DOHH2 (cell line): ENCODE measurements at regions not wholly inside any gene's neighbourhood (a gene's known extent, or its start where the extent isn't known, plus 50 kb on each side); places are given as distances from the start of the nearest gene placed in this dataset.

Experiments used
- H3F3A ChIP-seq: fragments of 200-600 bp; sonication (generic), shearing (Covaris generic); 2 replicates; pipeline ENCODE4 v1.6.0; 2016; ENCODE audit warnings: antibody characterized with exemption, mild to moderate bottlenecking; ENCODE audit not compliant: control insufficient read depth, insufficient read depth
- H3K27ac ChIP-seq: fragments of 200-600 bp; sonication (generic); 2 replicates; pipeline ENCODE4 v1.5.1; 2014; ENCODE audit warnings: low read depth, mild to moderate bottlenecking, low read length, moderate library complexity
- H3K27me3 ChIP-seq: fragments of 200-600 bp; sonication (generic); 2 replicates; pipeline ENCODE4 v1.6.1; 2014; ENCODE audit warnings: mild to moderate bottlenecking, low read length, mixed read lengths; ENCODE audit not compliant: control insufficient read depth
- H3K36me3 ChIP-seq: fragments of 200-600 bp; sonication (generic); 2 replicates; pipeline ENCODE4 v1.6.1; 2014; ENCODE audit warnings: mild to moderate bottlenecking, low read length, moderate library complexity, mixed read lengths; ENCODE audit not compliant: control insufficient read depth
- H3K4me1 ChIP-seq: fragments of 200-600 bp; sonication (generic); 2 replicates; pipeline ENCODE4 v1.6.1; 2014; ENCODE audit warnings: mild to moderate bottlenecking, low read length, mixed read lengths; ENCODE audit not compliant: control insufficient read depth
- H3K4me2 ChIP-seq: fragments of 200-600 bp; sonication (generic); 2 replicates; pipeline ENCODE4 v1.6.0; 2014; ENCODE audit warnings: mild to moderate bottlenecking, low read length, moderate library complexity
- H3K4me3 ChIP-seq: fragments of 200-600 bp; sonication (generic); 2 replicates; pipeline ENCODE4 v1.5.1; 2014; ENCODE audit warnings: mild to moderate bottlenecking, low read length, mixed read lengths
- H3K79me2 ChIP-seq: fragments of 200-600 bp; sonication (generic); 2 replicates; pipeline ENCODE4 v1.6.1; 2014; ENCODE audit warnings: mild to moderate bottlenecking, low read length, mixed read lengths; ENCODE audit not compliant: control insufficient read depth
- H3K9me2 ChIP-seq: fragments of 200-600 bp; sonication (generic); replicated peaks from 2 replicates; pipeline ENCODE4 v1.6.1; 2014; ENCODE audit warnings: mild to moderate bottlenecking, low read length, mixed read lengths; ENCODE audit not compliant: control insufficient read depth
- H3K9me3 ChIP-seq: fragments of 200-600 bp; sonication (generic); 2 replicates; pipeline ENCODE4 v1.6.1; 2014; ENCODE audit warnings: antibody characterized with exemption, low read length, mixed read lengths; ENCODE audit not compliant: control insufficient read depth, insufficient read depth
- H4K20me1 ChIP-seq: fragments of 200-600 bp; sonication (generic); 2 replicates; pipeline ENCODE4 v1.6.0; 2014; ENCODE audit warnings: low read depth, mild to moderate bottlenecking, antibody characterized with exemption, low read length, moderate library complexity; ENCODE audit not compliant: control insufficient read depth, insufficient read depth
- CTCF ChIP-seq: fragments of 200-600 bp; sonication (generic); IDR thresholded peaks from one replicate; pipeline ENCODE4 v1.5.1; 2014; ENCODE audit warnings: antibody characterized with exemption, mild to moderate bottlenecking, low read depth, low read length; ENCODE audit not compliant: poor library complexity, severe bottlenecking
- EZH2phosphoT487 ChIP-seq: fragments of 200-600 bp; sonication (generic); IDR thresholded peaks from 2 replicates; pipeline ENCODE4 v1.6.1; 2017; ENCODE audit warnings: borderline replicate concordance, mild to moderate bottlenecking, antibody characterized with exemption, low read length, moderate library complexity, mixed read lengths

- H3K27ac ChIP-seq: no peak overlapping the region
- H3F3A ChIP-seq: no peaks in the 10 kb centered on the region
- H3K4me3 ChIP-seq: no peak overlapping the region
- no peaks in the 10 kb centered on the region for H3K36me3 ChIP-seq
- no peaks in the 10 kb centered on the region for H3K79me2 ChIP-seq
- TF ChIP-seq CTCF (no peak), EZH2phosphoT487 (no peak)
- H4K20me1 ChIP-seq: no peaks in the 10 kb centered on the region
- H3K4me2 ChIP-seq: no peak overlapping the region
- H3K27me3 ChIP-seq: no peaks in the 10 kb centered on the region
- H3K9me3 ChIP-seq: no peaks in the 10 kb centered on the region
- H3K9me2 ChIP-seq: no peaks in the 10 kb centered on the region
- no peaks in the 10 kb centered on the region for H3K4me1 ChIP-seq
These were observed 1429.6 kb upstream of the ALCAM start for GRCh38 chr3:103937094-103937493.

- no peaks in the 10 kb centered on the region for H3K4me1 ChIP-seq
- H3K79me2 ChIP-seq: no peaks in the 10 kb centered on the region
These were observed 1419.6 kb upstream of the ALCAM start for GRCh38 chr3:103947062-103947461.

GRCh38 chr3:103949693-103950092 is 1417.0 kb upstream of the ALCAM start:
- H3K4me1 ChIP-seq: no peaks in the 10 kb centered on the region
- no peaks in the 10 kb centered on the region for H3K9me3 ChIP-seq
- H3F3A ChIP-seq: no peaks in the 10 kb centered on the region
- H3K4me2 ChIP-seq: no peak overlapping the region
- no peaks in the 10 kb centered on the region for H3K27me3 ChIP-seq
- no peak overlapping the region for H3K27ac ChIP-seq
- H3K36me3 ChIP-seq: no peaks in the 10 kb centered on the region
- no peaks in the 10 kb centered on the region for H3K9me2 ChIP-seq
- no peak for TF ChIP-seq EZH2phosphoT487
- H3K79me2 ChIP-seq: no peaks in the 10 kb centered on the region
- H4K20me1 ChIP-seq: no peaks in the 10 kb centered on the region
- H3K4me3 ChIP-seq: no peak overlapping the region

More at GRCh38 chr3:103947062-103947461, 1419.6 kb upstream of the ALCAM start:
- Histone ChIP-seq H3K4me3 (no peak overlapping the region), H3F3A (no peaks in the 10 kb centered on the region), H3K36me3 (no peaks in the 10 kb centered on the region), H3K9me3 (no peaks in the 10 kb centered on the region), H3K9me2 (no peaks in the 10 kb centered on the region), H3K4me2 (no peak overlapping the region), H3K27me3 (no peaks in the 10 kb centered on the region), H4K20me1 (no peaks in the 10 kb centered on the region), H3K27ac (no peak overlapping the region)
- no peak for TF ChIP-seq EZH2phosphoT487
- no peak for TF ChIP-seq CTCF

GRCh38 chr3:103950676-103951075 is 1416.0 kb upstream of the ALCAM start:
- Histone ChIP-seq H3K27me3 (no peaks in the 10 kb centered on the region), H3K4me2 (no peak overlapping the region), H3F3A (no peaks in the 10 kb centered on the region), H3K9me3 (no peaks in the 10 kb centered on the region), H3K27ac (no peak overlapping the region), H3K4me3 (no peak overlapping the region), H4K20me1 (no peaks in the 10 kb centered on the region), H3K36me3 (no peaks in the 10 kb centered on the region), H3K4me1 (no peaks in the 10 kb centered on the region), H3K79me2 (no peaks in the 10 kb centered on the region), H3K9me2 (no peaks in the 10 kb centered on the region)
- TF ChIP-seq CTCF (no peak), EZH2phosphoT487 (no peak)
